ENCODE measurements at regions not wholly inside any gene's neighbourhood (a gene's known extent, or its start where the extent isn't known, plus 50 kb on each side); places are given as distances from the start of the nearest gene placed in this dataset.

GRCh38 chr9:106771608-106772007 lies 91.4 kb upstream of the ZNF462 start:
- no peak for TF ChIP-seq POLR2A (IDR thresholded peaks at IDR 0.05)
- TF ChIP-seq CTCF (IDR thresholded peaks at IDR 0.05), result no peak
- no peak for TF ChIP-seq POLR2AphosphoS5 (IDR thresholded peaks at IDR 0.05)
